ENCODE measurements at regions not wholly inside any gene's neighbourhood (a gene's known extent, or its start where the extent isn't known, plus 50 kb on each side); places are given as distances from the start of the nearest gene placed in this dataset.
"Not testable (repeated sequence)": the region's sequence is repeated elsewhere in the genome, so short reads cannot be mapped to it uniquely, and the experiment has no call there.

DNA sequence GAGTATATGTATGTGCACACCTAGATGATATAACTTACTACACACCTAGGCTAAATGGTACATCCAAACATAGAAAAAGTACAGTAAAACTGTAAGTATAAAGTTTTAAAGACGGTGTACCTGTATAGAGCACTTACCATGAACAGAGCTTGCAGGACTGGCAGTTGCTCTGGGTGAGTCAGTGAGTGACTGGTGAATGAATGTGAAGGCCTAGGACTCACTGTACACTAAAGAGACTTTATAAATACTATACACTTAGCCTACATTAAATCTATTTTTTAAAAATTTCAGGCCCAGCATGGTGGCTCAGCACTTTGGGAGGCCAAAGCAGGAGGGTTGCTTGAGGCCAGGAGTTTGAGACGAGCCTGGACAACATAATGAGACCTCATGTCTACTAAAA is 195.3 kb downstream of the FZD1 start:
- no peak for DNase-seq (ENCODE audit: low read depth)

DNA sequence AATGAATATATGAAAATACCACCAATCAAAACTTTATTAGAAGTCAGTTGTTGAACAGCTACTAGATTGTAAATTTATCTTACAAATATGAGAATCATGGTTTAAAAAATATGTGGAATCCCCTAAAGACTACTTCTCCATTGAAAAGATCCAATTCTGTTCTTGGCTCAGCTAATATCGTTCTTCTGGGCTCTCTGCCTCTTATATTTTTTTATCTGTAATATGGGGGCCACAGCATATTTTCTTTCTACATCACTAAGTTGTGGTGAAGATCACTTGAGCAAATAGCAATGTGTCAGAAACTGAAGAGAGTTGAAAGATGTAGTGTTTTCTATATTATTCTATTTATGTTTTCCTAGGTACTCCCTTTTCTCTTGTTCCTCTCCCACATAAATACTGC is 198.1 kb downstream of the FZD1 start:
- no peak for DNase-seq (ENCODE audit: low read depth)

DNA sequence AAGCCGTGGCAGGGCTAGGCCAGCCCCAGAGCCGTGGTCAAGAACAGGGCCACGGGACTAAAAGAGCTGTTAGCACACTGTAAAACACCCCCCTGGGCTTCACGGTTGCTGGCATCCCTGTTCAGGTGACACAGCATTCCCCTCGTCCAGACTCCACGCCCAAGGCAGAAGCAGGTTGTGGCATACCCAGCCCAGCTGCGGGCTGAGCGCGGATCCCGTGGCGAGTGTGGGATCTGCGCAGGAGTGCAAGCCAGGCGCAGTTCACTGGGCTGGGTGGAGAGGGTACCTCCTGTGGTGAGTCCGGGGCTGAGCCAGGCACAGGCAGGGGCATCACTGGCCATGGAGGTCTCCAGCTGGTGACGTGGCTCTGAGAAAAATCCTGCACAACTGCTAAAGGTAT is 199.1 kb downstream of the FZD1 start:
- DNase-seq (ENCODE audit: low read depth), result no peak

GRCh38 chr7:91465595-91466061 is 201.4 kb downstream of the FZD1 start:
- no peak for DNase-seq (ENCODE audit: low read depth)

GRCh38 chr7:91468256-91468655 is 204.0 kb downstream of the FZD1 start:
- no peak for DNase-seq (ENCODE audit: low read depth)

DNA sequence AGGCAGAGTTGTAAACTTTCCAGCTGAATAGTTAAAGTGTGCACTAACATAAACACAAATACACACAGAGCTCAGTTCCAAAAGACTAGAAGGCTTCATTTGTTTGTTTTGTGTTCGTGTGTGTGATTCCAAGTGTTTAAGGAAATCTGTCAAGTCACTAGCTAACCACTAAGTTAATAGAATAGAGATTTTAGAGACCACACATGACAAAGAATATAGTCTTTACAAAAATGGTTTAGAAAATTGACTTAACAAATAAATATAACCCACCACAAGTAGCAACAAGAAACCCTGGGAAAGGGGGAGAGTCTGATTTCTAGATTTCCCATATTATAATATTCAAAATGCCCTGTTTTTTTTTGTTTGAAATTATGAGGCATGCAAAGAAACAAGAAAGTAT is 209.4 kb downstream of the FZD1 start:
- no peak for DNase-seq (ENCODE audit: low read depth)

- no peak for DNase-seq (ENCODE audit: low read depth)
Measured at GRCh38 chr7:91474074-91474473, 209.8 kb downstream of the FZD1 start.

DNA sequence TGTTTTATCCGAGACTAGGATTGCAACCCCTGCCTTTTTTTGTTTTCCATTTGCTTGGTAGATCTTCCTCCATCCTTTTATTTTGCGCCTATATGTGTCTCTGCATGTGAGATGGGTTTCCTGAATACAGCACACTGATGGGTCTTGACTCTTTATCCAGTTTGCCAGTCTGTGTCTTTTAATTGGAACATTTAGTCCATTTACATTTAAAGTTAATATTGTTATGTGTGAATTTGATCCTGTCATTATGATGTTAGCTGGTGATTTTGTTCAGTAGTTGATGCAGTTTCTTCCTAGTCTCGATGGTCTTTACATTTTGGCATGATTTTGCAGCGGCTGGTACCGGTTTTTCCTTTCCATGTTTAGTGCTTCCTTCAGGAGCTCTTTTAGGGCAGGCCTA is 216.2 kb downstream of the FZD1 start:
- DNase-seq (ENCODE audit: low read depth), result not testable (repeated sequence)

DNA sequence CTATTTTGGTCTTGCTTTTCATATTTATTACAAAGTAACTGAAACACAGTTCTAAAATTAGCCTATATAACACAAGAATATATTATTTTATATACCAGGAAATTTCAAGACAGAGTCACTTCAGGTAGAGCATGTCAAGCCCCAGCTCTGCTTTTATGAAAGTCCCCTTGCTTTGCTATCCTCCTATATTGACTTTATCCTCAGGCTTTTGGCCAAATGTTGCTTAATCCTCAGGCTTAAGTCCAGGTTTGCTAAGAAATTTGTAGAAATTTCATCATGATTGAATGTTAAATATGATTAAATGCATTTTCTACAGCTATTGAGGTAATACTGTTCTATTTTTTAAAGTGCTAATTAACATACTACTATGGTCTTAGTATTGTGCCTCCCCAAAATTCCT is 227.6 kb downstream of the FZD1 start:
- DNase-seq (ENCODE audit: low read depth), result no peak

- no peak for DNase-seq (ENCODE audit: low read depth)
Measured at GRCh38 chr7:91492317-91492716, 228.1 kb downstream of the FZD1 start.

GRCh38 chr7:91492773-91493172 is 228.5 kb downstream of the FZD1 start:
- DNase-seq (ENCODE audit: low read depth), result no peak

DNA sequence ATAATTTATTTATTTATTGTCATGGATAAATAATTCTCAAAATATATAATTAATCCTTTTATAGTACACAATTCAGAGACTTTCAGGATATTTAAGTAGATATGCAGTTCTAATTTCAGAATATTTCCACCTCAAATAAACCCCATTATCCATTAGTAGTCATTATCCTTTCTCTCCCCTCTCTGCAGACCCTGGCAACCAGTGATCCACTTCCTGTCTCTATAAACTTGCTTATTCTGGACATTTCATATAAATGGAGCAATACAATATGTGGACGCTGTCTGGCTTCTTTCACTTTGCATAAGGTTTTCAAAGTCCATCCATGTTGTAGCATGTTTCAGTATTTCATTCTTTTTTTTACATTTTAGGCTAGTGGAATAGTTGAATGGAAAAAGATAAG is 230.2 kb downstream of the FZD1 start:
- no peak for DNase-seq (ENCODE audit: low read depth)

- DNase-seq (ENCODE audit: low read depth), result peak; percentile 25
Measured at GRCh38 chr7:91496251-91496820, 232.1 kb downstream of the FZD1 start.

DNA sequence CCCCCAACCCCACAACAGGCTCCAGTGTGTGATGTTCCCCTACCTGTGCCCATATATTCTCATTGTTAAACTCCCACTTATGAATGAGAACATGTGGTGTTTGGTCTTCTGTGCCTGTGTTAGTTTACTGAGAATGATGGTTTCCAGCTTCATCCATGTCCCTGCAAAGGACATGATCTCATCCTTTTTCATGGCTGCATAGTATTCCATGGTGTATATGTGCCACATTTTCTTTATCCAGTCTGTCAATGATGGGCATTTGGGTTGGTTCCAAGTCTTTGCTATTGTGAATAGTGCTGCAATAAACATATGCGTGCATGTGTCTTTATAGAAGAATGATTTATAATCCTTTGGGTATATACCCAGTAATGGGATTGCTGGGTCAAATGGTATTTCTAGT is 233.0 kb downstream of the FZD1 start:
- DNase-seq (ENCODE audit: low read depth), result not testable (repeated sequence)

DNA sequence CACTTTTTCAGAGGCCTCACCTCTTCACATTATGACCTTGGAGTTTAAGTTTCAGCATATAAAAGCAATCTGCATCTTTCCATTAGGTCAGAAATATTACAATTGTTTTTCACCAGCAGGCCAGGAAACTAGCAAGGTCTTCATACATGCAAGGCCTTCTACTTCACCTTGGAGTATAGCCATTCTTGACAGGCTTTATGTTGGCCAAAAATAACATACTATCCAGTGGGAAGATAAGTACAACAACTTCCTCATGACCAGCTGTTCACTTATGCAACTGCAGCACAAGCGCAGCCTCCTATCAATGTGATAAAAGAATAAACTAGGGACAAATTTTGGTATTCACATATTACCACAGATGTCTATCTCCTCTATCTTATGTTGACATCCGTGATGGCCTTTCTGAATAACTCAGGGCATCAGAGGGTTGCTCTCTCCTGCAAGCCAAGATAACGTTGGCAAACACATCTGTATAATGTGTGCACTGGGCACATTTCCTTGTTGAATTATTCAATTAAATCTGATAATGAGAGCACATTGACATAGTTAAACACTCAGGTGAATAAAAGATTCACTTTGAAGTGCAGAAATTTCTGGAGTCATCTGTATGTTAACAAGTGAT is 239.8 kb downstream of the FZD1 start:
- peak; percentile 18 for DNase-seq (ENCODE audit: low read depth)

DNA sequence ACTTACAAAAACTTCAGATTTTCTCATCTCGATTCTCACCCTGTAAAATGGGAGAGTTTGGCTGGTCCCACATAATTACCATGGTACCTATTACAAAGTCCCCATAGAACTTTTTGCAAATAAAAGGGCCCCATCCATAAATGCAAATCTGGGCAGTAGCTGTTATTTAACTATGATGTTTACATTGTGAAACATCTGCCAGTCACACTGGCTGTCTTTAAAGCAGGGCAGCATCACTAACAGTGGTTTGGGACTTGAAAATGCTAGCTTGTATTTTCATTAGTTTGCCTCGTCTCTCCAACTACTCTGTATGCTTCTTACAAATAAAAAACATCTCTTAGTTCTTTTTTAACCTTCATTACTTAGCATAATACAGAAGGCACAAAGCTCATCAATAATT is 240.7 kb downstream of the FZD1 start:
- no peak for DNase-seq (ENCODE audit: low read depth)

- not testable (repeated sequence) for DNase-seq (ENCODE audit: low read depth)
Measured at GRCh38 chr7:91506966-91507365, 242.7 kb downstream of the FZD1 start.

GRCh38 chr7:91511861-91512260 is 247.6 kb downstream of the FZD1 start:
- not testable (repeated sequence) for DNase-seq (ENCODE audit: low read depth)

DNA sequence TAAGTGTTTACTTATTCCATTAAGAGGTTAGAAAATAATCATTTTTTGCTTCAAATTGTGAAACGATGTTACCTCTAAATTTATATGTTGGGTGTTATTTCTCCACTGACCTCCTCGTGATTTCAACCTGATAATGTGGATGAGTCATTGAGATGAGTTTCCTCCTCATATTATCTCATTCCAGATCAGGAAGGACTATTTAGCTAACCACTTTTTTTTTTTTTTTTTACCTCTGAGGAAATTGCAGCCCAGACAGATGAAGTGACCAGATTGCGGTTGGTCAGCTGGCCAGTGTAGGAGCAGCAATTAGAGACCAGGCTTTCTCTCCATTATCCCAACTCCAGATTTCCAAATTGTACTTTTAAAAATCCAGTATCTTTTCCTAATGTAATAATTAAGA is 248.7 kb downstream of the FZD1 start:
- no peak for DNase-seq (ENCODE audit: low read depth)

DNA sequence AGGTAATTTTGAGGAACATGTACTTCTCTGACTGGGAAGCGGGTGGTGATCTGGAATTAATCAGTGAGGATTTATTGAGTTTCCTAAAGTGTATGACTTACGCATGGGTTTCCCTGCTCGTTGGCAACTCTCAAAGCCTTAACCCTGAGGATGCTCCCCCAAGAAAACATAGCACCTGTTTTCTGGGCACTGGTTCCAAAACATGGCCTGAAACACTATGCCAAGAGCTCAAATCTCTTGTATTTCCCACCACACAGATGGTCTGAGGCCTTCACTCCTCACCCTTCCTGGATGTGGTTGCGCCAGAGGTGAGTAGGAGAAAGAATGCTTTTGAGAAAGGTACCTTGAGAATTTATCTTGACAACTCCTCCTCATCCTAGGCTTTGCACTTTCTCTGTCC is 250.4 kb downstream of the FZD1 start:
- DNase-seq (ENCODE audit: low read depth), result no peak

DNA sequence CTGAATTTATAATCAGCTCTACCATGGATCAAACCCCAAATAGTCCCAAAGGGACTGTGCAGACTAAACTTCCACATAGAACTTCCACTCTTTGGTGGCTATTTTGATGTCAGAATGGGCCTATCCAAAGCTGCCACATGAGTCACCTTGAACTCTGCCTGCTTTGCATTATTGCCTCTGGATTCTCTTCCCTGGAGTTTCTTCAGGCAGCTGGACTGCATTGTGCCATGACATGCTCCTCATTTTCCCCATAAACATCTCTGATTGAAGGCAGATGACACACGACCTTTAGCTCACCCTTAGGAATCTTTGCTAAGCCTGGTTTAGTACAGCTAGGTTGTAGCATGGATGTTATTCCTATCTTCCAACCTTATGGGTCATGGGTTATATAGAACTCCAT is 251.7 kb downstream of the FZD1 start:
- DNase-seq (ENCODE audit: low read depth), result no peak

GRCh38 chr7:91517201-91517785 is 253.1 kb downstream of the FZD1 start:
- no peak for DNase-seq (ENCODE audit: low read depth)

GRCh38 chr7:91518058-91518457 is 253.8 kb downstream of the FZD1 start:
- no peak for DNase-seq (ENCODE audit: low read depth)
